CD4-positive, alpha-beta T cell treated with Interleukin-4 for 1 hour (primary cell): ENCODE measurements at regions not wholly inside any gene's neighbourhood (a gene's known extent, or its start where the extent isn't known, plus 50 kb on each side); places are given as distances from the start of the nearest gene placed in this dataset.

Experiments used
- DNase-seq, 2 donors: peaks; one replicate each; pipeline ENCODE4 v3.0.0-alpha.2; 2020 to 2022

DNA sequence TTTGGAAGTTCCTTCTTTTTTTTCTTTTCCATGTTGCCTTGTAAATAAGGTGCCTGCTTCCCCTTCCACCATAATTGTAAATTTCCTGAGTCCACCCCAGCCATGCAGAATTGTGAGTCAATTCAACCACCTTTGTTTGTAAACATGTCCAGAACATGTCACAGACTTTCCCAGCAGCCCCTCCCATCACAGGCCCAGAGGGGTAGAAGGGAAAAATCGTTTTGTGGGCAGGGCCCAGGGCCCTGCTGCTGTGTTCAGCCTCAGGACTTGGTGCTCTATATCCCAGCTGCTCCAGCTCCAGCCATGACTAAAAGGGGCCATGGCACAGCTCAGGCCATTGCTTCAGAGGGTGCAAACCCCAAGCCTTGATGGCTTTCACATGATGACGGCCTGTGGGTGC lies 384.6 kb upstream of the NCAM2 start:
- DNase-seq: no peak

GRCh38 chr21:20617130-20617529 lies 381.1 kb upstream of the NCAM2 start:
- no peak for DNase-seq

DNA sequence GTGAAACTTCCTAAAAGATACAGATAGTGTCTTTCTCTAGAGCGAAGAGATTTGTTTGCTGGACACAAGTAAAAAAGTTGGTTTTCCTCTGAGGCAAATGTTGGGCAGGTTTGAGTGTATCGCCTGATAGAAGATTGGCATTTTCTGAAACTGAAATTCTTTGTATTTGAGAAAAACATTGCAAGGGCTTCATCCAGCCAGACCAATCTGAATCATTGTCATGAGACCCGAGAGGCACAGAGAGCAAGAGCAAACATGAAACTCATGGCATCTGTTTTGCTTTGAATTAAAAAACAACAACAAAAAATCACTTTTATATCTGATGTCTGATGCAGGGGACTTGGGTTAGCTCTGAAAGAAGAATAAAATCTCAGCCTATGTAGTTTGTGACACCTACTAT lies 379.3 kb upstream of the NCAM2 start:
- no peak for DNase-seq

- no peak for DNase-seq
Observed at GRCh38 chr21:20627594-20627993, 370.6 kb upstream of the NCAM2 start.

GRCh38 chr21:20631633-20632032 lies 366.6 kb upstream of the NCAM2 start:
- no peak for DNase-seq

GRCh38 chr21:20639026-20639425 lies 359.2 kb upstream of the NCAM2 start:
- no peak for DNase-seq

GRCh38 chr21:20641241-20641640 lies 357.0 kb upstream of the NCAM2 start:
- DNase-seq: no peak

GRCh38 chr21:20642681-20643080 lies 355.5 kb upstream of the NCAM2 start:
- DNase-seq: no peak

GRCh38 chr21:20644552-20644951 lies 353.7 kb upstream of the NCAM2 start:
- no peak for DNase-seq

DNA sequence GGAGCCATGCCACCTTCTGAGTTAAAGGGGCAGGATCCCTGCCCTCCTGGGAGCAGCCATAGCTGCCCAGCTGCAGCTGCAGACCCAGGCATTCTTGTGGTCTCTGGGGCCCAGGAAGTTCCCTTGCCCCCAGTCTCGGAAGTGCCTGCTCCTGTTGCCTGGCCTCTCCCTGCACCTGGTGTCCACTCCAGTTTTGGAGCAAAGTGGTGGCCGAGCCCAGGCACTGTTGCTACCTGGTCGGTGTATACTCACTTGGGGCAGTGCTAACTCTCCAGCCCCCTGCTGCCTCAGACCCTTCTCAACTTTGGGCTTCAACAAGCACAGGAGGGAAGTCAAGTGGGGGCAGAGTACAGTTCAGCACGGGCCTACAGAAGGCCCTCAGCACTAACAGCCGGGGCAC lies 352.9 kb upstream of the NCAM2 start:
- DNase-seq: no peak

GRCh38 chr21:20646431-20647165 lies 351.6 kb upstream of the NCAM2 start:
- DNase-seq: no peak

DNA sequence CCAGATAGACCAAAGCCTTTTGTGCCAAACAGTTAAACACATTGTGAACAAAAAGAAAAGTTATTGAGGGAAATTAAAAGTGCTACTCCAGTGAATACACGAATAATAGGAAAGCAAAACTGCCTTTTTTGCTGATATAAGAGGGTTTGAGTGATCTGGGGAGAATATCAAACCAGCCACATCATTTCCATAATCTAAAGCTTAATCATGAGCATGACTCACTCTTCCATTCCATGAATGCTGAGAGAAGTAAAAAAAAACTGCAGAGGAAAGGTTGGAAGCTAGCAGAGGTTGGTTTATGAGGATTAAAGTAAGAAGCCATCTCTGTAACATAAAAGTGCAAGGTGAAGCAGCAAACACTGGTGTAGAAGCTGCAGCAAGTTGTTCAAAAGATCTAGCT lies 350.6 kb upstream of the NCAM2 start:
- DNase-seq: no peak

DNA sequence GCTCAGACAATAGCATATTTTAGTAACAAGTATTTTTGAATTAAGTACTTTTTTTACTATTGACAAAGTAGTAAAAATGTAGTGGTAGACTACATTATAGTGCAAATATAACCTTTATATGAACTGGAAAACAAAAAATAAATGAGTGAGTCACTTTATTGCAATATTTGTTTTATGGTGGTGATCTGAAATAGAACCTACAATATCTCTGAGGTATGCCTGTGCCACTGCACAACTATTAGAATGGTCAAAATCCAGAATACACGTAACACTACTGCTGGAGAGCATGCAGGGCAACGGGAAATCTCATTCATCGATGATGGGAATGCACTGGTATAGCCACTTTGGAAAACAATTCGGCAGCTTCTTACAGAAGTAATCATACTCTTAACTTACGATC lies 349.0 kb upstream of the NCAM2 start:
- no peak for DNase-seq

DNA sequence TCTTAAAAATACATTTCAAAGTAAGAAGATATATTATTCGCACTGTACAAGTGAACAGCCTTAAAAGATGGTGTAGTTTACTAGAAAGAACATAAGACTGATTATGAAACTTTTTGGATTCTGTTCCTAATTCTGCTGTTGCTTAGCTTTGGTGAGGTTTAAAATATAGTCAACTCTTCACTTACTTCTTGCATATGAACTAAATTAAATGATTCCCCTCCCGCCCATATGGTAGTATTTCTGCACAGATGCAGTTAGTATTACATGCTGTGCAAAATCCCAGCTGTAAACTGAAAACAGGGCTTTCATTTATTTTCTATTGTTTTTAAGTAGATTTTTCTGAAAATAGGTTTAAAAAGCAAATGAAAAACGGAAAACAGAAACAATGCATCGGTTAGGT lies 345.4 kb upstream of the NCAM2 start:
- DNase-seq: no peak

DNA sequence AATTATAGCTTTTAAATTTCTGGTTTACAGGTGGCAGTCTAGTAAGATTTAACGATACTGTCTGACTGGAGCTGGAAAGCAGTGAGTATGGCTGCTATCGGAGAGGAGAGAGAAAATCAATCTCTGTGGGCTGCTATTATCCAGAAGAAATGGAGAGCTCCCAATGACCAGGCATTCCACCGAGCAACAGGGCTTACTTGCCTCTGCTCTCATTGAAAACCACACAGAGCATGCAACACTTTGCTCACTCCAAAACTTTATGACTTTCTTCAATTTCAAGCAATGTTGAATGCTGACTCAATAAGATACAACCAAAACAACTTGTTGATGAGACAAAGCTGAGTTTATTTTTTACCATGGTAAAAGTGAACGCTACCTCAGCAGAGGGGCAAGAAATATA lies 337.0 kb upstream of the NCAM2 start:
- no peak for DNase-seq

DNA sequence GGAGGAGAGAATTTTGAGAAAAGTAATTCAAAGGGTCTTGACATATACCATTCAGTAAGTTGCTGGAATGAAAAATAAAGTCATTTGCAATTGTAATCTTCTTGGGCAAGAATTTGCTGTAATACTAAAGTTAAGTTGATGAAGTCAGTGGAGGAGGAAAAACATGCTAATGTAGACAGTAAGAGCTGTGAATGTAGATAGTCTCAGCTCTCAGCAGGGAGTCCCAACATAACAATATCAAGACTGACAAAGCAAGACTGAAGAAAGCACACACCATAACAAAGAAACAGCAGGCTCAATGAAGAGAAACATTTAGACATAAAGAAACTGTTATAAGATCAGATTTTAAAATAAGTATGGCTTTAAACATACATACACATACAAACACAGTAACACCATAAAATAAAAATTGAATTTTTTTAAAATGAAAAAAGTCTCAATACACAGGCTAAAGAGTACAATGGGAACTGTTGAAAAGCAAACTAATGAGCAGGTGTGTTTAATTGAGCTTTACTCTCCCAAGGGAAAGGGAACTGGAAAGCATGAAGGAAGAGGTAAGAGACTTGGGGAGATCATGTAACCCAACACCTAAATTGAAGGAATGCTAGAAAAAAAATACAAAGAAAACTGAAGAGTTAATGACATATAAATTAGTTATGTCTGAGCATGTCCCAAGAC lies 336.3 kb upstream of the NCAM2 start:
- DNase-seq: no peak

- DNase-seq: no peak
Observed at GRCh38 chr21:20662514-20662913, 335.7 kb upstream of the NCAM2 start.

DNA sequence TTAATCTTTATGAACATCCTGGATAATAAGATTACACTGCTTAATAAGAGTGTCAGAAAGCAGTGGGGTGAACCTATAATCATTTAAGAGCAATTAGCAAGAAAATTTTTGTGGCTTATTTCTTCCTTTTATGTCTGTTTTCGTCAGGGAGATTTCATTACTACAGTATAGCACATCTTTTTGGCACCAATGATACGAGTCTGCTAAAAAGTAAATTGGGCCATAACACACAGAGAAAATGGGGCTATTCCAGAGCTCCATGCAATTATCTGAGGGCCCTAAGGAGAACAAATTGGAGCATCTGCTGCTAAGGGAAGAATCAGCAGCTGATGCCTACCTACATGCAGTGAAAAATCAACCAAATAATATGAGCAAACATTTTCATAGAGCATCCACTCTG lies 330.3 kb upstream of the NCAM2 start:
- no peak for DNase-seq

- no peak for DNase-seq
Observed at GRCh38 chr21:20685475-20685874, 312.7 kb upstream of the NCAM2 start.

GRCh38 chr21:20698585-20698984 lies 299.6 kb upstream of the NCAM2 start:
- no peak for DNase-seq

DNA sequence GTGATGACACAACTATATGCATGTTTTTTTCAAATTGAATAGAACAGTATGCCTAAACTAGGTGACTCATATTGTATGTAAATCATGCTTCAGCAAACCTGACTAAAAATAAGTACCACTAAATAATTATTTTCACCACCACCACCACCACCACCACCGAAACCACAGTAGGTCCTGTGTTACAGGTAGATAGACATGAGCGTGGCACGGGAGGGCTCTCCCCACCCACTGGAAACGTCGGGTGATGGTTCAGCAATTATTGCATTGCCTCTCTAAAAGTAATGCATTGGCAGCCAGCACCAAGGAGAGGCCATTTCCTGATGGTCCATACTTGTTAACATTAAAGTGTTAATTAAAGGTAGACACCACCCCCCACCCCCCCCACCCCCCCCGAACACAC lies 297.0 kb upstream of the NCAM2 start:
- DNase-seq: no peak

- no peak for DNase-seq
Observed at GRCh38 chr21:20703112-20703767, 295.0 kb upstream of the NCAM2 start.

- no peak for DNase-seq
Observed at GRCh38 chr21:20720623-20721022, 277.6 kb upstream of the NCAM2 start.

- DNase-seq: no peak
Observed at GRCh38 chr21:20721151-20721550, 277.1 kb upstream of the NCAM2 start.
